ENCODE measurements at regions not wholly inside any gene's neighbourhood (a gene's known extent, or its start where the extent isn't known, plus 50 kb on each side); places are given as distances from the start of the nearest gene placed in this dataset.
"Not testable (repeated sequence)": the region's sequence is repeated elsewhere in the genome, so short reads cannot be mapped to it uniquely, and the experiment has no call there.

DNA sequence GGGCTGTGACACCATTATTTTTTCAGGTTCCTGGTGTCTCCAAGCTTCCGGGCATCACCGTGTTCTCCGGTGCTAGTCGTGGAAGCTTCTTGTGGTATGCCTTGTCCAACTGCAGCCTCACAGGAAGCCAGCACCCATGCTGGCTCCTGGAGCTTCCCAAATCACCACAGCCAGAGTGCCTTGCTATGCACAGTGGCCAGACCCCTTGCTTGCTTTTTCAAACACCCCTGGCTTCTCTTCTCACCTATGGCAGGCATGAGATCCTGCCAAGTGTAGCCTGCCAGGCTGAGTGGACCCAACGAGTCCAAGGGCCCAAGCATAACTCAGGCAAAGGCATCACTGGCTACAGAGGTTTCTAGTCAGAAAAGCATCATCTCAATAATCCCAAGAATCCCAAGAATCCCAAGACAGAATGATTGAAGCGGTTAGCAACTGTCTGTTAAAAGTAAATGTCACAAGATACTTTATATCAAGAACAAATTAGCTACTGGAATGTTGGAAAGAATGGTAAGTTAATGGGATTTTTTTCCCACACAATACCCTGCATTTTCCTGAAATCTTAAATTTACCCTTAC is 1522.9 kb downstream of the PCDH18 start:
- DNase-seq: no peak

GRCh38 chr4:136007991-136008390 is 1524.3 kb downstream of the PCDH18 start:
- DNase-seq: no peak

DNA sequence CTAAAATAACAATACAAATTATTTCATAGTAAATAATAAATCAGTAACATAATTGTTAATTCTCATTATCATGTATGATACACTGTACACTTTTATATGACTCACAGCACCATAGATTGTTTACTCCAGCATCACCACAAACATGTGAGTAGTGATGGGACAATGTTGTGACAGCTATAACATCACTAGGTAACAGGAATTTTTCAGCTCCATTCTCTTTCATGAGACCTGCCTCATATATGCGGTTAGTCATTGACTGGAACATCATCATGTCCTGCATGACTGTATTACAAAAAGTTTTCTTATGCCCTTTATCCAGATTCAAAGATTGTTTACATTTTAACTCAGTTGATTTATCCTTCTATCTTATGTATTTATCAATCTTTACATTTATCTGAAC is 1530.0 kb downstream of the PCDH18 start:
- no peak for DNase-seq

DNA sequence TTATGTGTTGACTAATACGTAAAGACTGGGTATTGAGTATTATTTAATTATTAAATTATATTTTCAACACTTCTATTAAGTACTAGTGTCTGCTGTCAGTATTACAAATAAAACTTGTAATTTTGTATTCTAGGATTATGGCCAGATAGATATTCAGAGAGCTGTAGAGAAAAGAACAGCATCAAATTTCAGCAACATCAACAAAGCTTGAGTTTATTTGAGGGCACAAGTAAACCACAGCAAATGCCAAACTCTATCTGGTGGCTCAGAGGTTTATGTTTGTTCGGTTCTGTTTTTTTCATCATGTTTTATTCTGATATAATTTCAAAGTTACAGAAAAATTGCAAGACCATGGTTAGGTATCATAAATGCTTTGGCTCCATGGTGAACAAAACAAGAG is 1530.5 kb downstream of the PCDH18 start:
- no peak for DNase-seq

GRCh38 chr4:136000246-136000645 is 1532.0 kb downstream of the PCDH18 start:
- no peak for DNase-seq

DNA sequence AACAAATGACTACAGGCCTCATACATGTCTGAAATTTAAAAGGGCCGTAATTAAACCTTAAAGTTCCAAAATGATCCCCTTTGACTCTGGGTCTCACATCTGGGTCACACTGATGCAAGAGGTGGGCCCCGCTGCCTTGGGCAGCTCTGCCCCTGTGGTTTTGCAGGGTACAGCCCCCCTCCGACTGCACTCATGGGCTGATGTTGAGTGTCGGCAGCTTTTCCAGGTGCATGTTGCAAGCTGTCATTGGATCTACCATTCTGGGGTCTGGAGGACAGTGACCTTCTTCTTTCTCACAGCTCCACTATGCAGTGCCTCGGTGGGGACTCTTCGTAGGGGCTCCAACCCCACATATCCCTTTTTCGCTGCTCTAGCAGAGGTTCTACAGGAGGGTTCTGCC is 1537.9 kb downstream of the PCDH18 start:
- DNase-seq: no peak

- DNase-seq: no peak
Measured at GRCh38 chr4:135976860-135977259, 1555.4 kb downstream of the PCDH18 start.

- DNase-seq: no peak
Measured at GRCh38 chr4:135966936-135967335, 1565.4 kb downstream of the PCDH18 start.

- DNase-seq: no peak
Measured at GRCh38 chr4:135963009-135963408, 1569.3 kb downstream of the PCDH18 start.

DNA sequence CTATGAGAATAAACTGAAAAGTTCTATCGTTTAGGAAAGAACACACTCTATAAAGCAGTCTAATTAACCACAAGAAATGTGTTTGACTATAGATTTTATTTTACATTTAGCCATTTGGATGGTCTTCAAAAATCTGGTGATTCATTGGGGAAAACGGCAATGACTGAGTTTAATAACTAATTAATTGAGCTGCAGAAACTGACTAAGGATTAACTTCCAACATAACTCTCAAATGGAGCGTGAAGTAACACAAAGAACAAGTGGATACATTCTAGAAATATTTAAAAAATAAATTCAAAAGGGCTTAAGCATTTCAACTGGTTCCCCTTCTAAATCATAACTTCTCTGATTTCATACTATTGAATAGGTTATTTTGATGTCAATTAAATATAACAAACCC is 1582.4 kb downstream of the PCDH18 start:
- no peak for DNase-seq

DNA sequence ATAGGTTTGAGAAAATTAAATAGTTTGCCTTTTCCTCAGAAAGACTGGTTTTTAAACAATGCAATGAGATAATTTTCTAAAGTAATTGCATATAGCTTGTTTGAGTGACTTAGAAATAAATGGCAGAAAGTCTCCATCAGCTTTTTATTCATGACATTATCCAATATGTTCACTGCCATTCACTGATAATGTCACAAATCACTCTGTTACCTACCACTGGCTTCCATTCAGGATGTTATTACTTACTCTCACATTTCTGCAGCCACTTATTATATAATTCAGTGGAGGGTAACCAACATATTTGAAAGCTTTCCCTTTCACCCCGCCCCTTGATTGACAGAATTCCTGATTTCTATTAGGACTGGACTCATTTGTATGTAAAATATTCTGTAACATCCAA is 1583.5 kb downstream of the PCDH18 start:
- DNase-seq: no peak

DNA sequence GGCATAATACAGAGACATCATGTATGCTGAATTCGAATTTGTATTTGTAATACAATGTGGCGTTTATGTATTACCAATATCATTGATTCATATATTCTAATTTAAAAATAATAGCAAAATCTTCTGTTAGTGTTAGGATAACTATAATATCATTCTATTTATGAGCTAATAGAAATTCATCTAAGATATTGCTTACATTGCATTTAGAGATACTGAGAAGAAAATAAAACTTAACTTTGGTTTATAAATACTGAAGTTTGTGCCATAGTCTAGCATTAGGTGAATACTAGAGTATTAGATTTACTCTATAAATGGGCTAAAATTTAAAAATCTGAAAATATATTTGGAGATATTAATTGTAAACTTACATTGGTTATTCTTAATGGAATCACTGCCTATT is 1590.6 kb downstream of the PCDH18 start:
- DNase-seq: no peak

GRCh38 chr4:135934026-135934425 is 1598.3 kb downstream of the PCDH18 start:
- DNase-seq: no peak

DNA sequence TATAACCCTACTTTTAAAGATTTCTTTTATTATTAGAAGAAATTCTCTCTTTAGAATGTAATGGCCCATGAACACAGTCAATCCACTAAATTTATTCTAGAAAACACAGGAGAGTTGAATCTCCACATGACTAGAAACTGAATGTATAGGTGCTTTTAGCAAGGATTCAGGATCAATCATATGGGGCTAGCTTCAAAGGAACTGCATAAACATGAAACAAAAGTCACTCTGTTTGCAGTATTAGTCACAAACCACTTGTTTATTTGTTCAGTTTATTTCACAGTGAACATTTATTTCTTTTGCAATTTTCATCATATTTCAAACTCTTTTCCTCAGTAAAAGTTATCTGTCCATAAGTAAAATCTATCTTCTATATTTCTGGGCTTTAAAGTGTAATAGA is 1604.6 kb downstream of the PCDH18 start:
- no peak for DNase-seq

- no peak for DNase-seq
Measured at GRCh38 chr4:135921081-135921480, 1611.2 kb downstream of the PCDH18 start.

GRCh38 chr4:135917011-135917410 is 1615.3 kb downstream of the PCDH18 start:
- DNase-seq: no peak

GRCh38 chr4:135900956-135901355 is 1631.3 kb downstream of the PCDH18 start:
- DNase-seq: no peak

DNA sequence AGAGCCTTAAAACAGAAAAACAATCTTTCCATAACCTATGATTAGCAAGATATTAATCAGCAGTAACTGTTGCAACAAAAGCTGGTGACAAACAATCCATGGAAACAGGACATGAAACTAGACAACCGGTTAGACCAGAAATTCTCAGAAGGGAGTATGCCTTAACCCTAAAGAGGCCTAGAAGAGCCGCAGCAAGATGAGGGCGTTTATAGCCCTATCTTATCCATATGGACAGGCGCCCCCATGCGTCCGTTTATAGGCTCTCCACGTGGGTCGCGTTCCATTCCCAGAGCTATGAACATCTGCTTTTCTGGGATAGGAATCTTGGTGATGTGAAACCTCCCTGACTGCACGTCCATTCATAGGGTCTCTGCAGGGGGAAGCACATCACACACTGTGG is 1662.7 kb upstream of the PABPC4L start:
- DNase-seq: not testable (repeated sequence)

GRCh38 chr4:135840781-135841180 is 1639.2 kb upstream of the PABPC4L start:
- DNase-seq: no peak

GRCh38 chr4:135839712-135840111 is 1638.1 kb upstream of the PABPC4L start:
- no peak for DNase-seq

- no peak for DNase-seq
Measured at GRCh38 chr4:135838889-135839288, 1637.3 kb upstream of the PABPC4L start.

GRCh38 chr4:135834471-135834870 is 1632.9 kb upstream of the PABPC4L start:
- no peak for DNase-seq

DNA sequence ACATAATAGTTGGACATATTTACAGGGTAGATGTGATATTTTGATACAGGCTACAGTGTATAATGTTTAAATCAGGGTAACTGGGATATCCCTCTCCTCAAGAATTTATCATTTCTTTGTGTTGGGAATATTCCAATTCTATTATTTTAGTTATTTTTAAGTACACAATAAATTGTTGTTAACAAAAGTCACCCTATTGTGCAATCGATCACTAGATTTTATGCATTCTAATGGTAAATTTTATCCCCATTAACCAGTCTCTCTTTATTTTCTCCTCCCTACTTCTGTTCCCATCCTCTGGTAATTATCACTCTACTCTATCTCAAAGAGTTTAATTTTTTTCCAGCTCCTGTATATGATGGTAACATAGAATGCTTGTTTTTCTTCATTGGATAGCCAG is 1631.9 kb upstream of the PABPC4L start:
- DNase-seq: no peak

DNA sequence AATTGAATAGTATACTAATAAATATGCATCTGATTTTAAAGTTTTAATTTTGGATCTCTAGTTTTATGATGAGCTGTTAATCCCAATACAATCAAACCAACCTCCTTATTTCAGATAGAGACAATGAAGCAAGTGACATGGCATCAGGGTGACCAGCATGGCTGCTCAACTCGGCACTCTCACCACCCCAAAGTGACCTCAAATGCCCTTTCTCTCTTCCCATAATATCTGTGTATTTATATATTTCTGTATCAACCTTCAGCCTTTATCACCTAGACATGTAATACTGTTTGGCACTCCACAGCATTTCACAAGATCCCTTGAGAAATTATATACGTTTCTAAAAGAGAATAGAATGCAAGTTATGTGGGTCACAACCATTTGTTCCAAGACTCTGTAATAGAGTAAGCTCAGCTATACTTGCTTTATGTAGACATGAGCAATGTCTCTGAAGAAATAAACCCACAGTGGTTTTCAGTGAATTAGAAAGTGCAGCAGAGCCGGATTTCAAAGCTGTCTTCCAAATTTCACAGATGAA is 1623.2 kb upstream of the PABPC4L start:
- no peak for DNase-seq

GRCh38 chr4:135804785-135805184 is 1603.2 kb upstream of the PABPC4L start:
- DNase-seq: no peak

DNA sequence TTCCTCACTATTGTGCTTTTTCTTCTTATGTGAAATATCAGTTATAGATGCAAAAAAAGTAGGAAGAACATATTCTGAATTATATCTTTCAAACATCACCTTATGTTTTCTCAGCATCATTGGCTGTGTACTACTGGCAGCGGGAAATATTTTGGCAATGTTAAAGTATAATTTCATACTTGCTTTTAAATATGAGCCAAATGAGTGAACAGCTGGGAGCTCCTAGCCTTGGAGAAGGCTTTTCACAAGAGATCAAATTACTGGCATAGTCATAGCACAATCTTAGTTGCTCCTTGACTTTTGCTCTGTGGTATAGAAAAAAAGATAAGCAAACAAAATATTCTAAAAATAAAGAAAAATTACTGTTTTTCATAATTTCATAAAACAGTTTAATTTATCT is 1575.8 kb upstream of the PABPC4L start:
- DNase-seq: no peak
